H1 (cell line): ENCODE measurements at regions not wholly inside any gene's neighbourhood (a gene's known extent, or its start where the extent isn't known, plus 50 kb on each side); places are given as distances from the start of the nearest gene placed in this dataset.

Experiments
- BACH1 ChIP-seq: IDR thresholded peaks from 2 replicates; pipeline ENCODE4 v1.6.1; 2012; ENCODE audit warnings: low read length, improper control_type of control experiment
- EGR1 ChIP-seq: IDR thresholded peaks from 2 replicates; pipeline ENCODE4 v1.6.1; 2011; ENCODE audit warnings: low read depth, low read length, borderline replicate concordance
- JUN ChIP-seq: IDR thresholded peaks from 2 replicates; pipeline ENCODE4 v1.6.1; 2011; ENCODE audit warnings: low read depth, mild to moderate bottlenecking, improper control_type of control experiment, low read length
- MAFK ChIP-seq: IDR thresholded peaks from 2 replicates; pipeline ENCODE4 v1.6.1; 2012; ENCODE audit warnings: low read depth, mild to moderate bottlenecking, improper control_type of control experiment, low read length
- POLR2A ChIP-seq, 2 experiments: IDR thresholded peaks; 1 replicate in 1 of 2; 2 replicates in 1 of 2; pipeline ENCODE4 v1.6.1; 2011; ENCODE audit warnings: low read depth in 2 of 2, low read length in 2 of 2, mild to moderate bottlenecking in 2 of 2; ENCODE audit errors: control extremely low read depth in 1 of 2
- RAD21 ChIP-seq, 2 experiments: IDR thresholded peaks in 1 of 2; conservative IDR thresholded peaks in 1 of 2; 2 replicates each; pipeline ENCODE4 v1.6.1; 2011; ENCODE audit warnings: low read depth in 2 of 2, low read length in 2 of 2, improper control_type of control experiment in 1 of 2, inconsistent platforms in 1 of 2, mild to moderate bottlenecking in 1 of 2, moderate library complexity in 1 of 2
- RXRA ChIP-seq: IDR thresholded peaks from 2 replicates; pipeline ENCODE4 v1.6.1; 2011; ENCODE audit warnings: low read depth, mild to moderate bottlenecking, low read length, moderate library complexity; ENCODE audit not compliant: insufficient read depth
- SIRT6 ChIP-seq: IDR thresholded peaks from one replicate; pipeline ENCODE4 v1.7.1; 2012; ENCODE audit warnings: low read length, inconsistent platforms

DNA sequence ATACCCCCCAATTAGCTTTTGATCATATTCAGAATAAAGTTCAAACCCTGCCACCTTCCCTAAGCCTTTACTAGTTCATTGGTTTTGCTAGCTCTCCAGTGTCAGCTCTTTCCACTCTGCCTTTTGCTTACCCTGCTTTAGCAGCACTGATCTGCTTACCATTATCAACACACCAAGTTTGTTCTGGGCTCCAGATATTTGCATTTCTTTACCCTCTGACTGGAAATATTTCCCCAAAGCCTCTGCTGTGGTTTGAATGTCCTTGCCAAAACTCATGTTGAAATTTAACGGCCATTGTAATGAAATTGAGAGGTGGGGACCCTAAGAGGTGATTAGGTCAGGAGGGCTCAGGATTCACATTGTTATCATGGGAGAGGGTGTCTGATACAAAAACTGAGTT is 99.5 kb downstream of the GCNT1 start (continued):
- TF ChIP-seq POLR2A (IDR thresholded peaks at IDR 0.05; ENCODE audit: control extremely low read depth in 1 of 2, low read depth in 2 of 2, low read length in 2 of 2) = no peak
- no peak for TF ChIP-seq SIRT6
- TF ChIP-seq EGR1 = no peak
- TF ChIP-seq MAFK = no peak
- TF ChIP-seq JUN = no peak
- TF ChIP-seq BACH1 = no peak
- TF ChIP-seq RAD21 (IDR thresholded peaks at IDR 0.05 in 1 of 2, conservative IDR thresholded peaks at IDR 0.05 in 1 of 2; ENCODE audit: low read depth in 2 of 2, low read length in 2 of 2) = no peak
- TF ChIP-seq RXRA = no peak
